ENCODE measurements at regions not wholly inside any gene's neighbourhood (a gene's known extent, or its start where the extent isn't known, plus 50 kb on each side); places are given as distances from the start of the nearest gene placed in this dataset.

DNA sequence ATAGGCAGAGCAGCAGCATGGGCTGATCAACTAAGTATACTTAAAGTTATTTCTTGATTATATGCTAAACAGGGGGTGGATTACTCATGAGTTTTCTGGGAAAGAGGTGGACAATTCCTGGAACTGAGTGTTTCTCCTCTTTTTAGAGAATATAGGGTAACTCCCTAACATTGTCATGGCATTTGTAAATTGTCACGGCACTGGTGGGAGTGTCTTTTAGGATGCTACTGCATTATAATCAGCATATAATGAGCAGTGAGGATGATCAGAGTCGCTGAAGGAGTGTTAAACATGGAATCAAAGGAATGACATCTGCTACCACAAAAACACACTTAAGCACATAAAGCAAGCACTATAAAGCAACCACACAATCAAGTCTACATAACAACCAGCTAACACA, 66.5 kb downstream of the SPIN4 start:
- no peak for TF ChIP-seq CTCF (IDR thresholded peaks at IDR 0.05; ENCODE audit: low read depth, low read length, missing input control)
- TF ChIP-seq ATF3 (IDR thresholded peaks at IDR 0.05), result no peak
- TF ChIP-seq YY1 (IDR thresholded peaks at IDR 0.05), result no peak
- TF ChIP-seq EGR1 (IDR thresholded peaks at IDR 0.05; ENCODE audit: low read depth in 2 of 2), result no peak
- no peak for TF ChIP-seq SP1 (IDR thresholded peaks at IDR 0.05)
